SK-N-SH treated with all-trans-retinoic acid at 6 μM for 48 hours (cell line): ENCODE measurements at regions not wholly inside any gene's neighbourhood (a gene's known extent, or its start where the extent isn't known, plus 50 kb on each side); places are given as distances from the start of the nearest gene placed in this dataset.

Source experiments
- ATAC-seq: fragments of 200-7000 bp; cut with Tn5 transposase; 3 replicates; pipeline ENCODE4 v1.9.1; 2020; ENCODE audit warnings: mild to moderate bottlenecking, moderate library complexity
- BACH2 ChIP-seq: fragments of 250-450 bp; sonication (Bioruptor Pico); IDR thresholded peaks from 2 replicates; pipeline ENCODE4 v1.9.0; 2021; ENCODE audit warnings: mild to moderate bottlenecking, borderline replicate concordance
- CREB5 ChIP-seq: fragments of 250-450 bp; sonication (Bioruptor Pico); IDR thresholded peaks from 2 replicates; pipeline ENCODE4 v1.5.1; 2020; ENCODE audit warnings: low read depth, mild to moderate bottlenecking, moderate library complexity
- CSDC2 ChIP-seq: fragments of 250-450 bp; sonication (Bioruptor Pico); IDR thresholded peaks from 2 replicates; pipeline ENCODE4 v1.5.0; 2020; ENCODE audit warnings: mild to moderate bottlenecking, moderate library complexity
- CSRNP3 ChIP-seq: fragments of 250-450 bp; sonication (Bioruptor Pico); IDR thresholded peaks from 2 replicates; pipeline ENCODE4 v1.5.1; 2021; ENCODE audit warnings: mild to moderate bottlenecking, moderate library complexity
- ESRRG ChIP-seq: fragments of 250-450 bp; sonication (Bioruptor Pico); IDR thresholded peaks from 2 replicates; pipeline ENCODE4 v1.6.1; 2021; ENCODE audit warnings: mild to moderate bottlenecking
- GLIS3 ChIP-seq: fragments of 250-450 bp; sonication (Bioruptor Pico); IDR thresholded peaks from 2 replicates; pipeline ENCODE4 v1.5.0; 2020; ENCODE audit warnings: mild to moderate bottlenecking, moderate library complexity
- ISL1 ChIP-seq: fragments of 250-450 bp; sonication (Bioruptor Pico); IDR thresholded peaks from 2 replicates; pipeline ENCODE4 v2.1.2; 2022; ENCODE audit warnings: mild to moderate bottlenecking, moderate library complexity
- OSR1 ChIP-seq: fragments of 250-450 bp; sonication (Bioruptor Pico); IDR thresholded peaks from 2 replicates; pipeline ENCODE4 v1.8.0; 2022; ENCODE audit warnings: moderate library complexity, mild to moderate bottlenecking, inconsistent platforms
- PATZ1 ChIP-seq: fragments of 250-450 bp; sonication (Bioruptor Pico); IDR thresholded peaks from 2 replicates; pipeline ENCODE4 v1.8.0; 2020; ENCODE audit warnings: mild to moderate bottlenecking, moderate library complexity, borderline replicate concordance
- POU6F1 ChIP-seq: fragments of 250-450 bp; sonication (Bioruptor Pico); IDR thresholded peaks from 2 replicates; pipeline ENCODE4 v1.8.0; 2021; ENCODE audit warnings: low read depth, mild to moderate bottlenecking, moderate library complexity, borderline replicate concordance
- PPARA ChIP-seq: fragments of 250-450 bp; sonication (Bioruptor Pico); IDR thresholded peaks from 2 replicates; pipeline ENCODE4 v1.5.0; 2020; ENCODE audit warnings: mild to moderate bottlenecking, borderline replicate concordance
- RARB ChIP-seq: fragments of 250-450 bp; sonication (Bioruptor Pico); IDR thresholded peaks from 2 replicates; pipeline ENCODE4 v1.8.0; 2021; ENCODE audit warnings: mild to moderate bottlenecking, moderate library complexity
- TCF4 ChIP-seq: fragments of 250-450 bp; sonication (Bioruptor Pico); IDR thresholded peaks from 2 replicates; pipeline ENCODE4 v1.8.0; 2021; ENCODE audit warnings: mild to moderate bottlenecking, moderate library complexity, borderline replicate concordance
- TOX ChIP-seq: fragments of 250-450 bp; sonication (Bioruptor Pico); IDR thresholded peaks from 2 replicates; pipeline ENCODE4 v1.8.0; 2021; ENCODE audit warnings: mild to moderate bottlenecking, moderate library complexity, borderline replicate concordance
- TSHZ2 ChIP-seq: fragments of 250-450 bp; sonication (Bioruptor Pico); IDR thresholded peaks from 2 replicates; pipeline ENCODE4 v1.5.0; 2020; ENCODE audit warnings: mild to moderate bottlenecking, moderate library complexity
- ZC3H10 ChIP-seq: fragments of 250-450 bp; sonication (Bioruptor Pico); IDR thresholded peaks from 2 replicates; pipeline ENCODE4 v1.5.1; 2021; ENCODE audit warnings: mild to moderate bottlenecking, moderate library complexity
- ZFP3 ChIP-seq: fragments of 250-450 bp; sonication (Bioruptor Pico); IDR thresholded peaks from 2 replicates; pipeline ENCODE4 v1.5.0; 2020; ENCODE audit warnings: mild to moderate bottlenecking, moderate library complexity
- ZFP30 ChIP-seq: fragments of 450-650 bp; formaldehyde crosslinking; IDR thresholded peaks from 2 replicates; pipeline ENCODE4 v1.5.0; 2022; ENCODE audit warnings: mild to moderate bottlenecking, moderate library complexity
- ZNF565 ChIP-seq: fragments of 450-650 bp; formaldehyde crosslinking; conservative IDR thresholded peaks from 2 replicates; pipeline ENCODE4 v1.5.0; 2020; ENCODE audit warnings: low read depth, mild to moderate bottlenecking, moderate library complexity
- ZNF70 ChIP-seq: fragments of 450-650 bp; formaldehyde crosslinking; IDR thresholded peaks from 2 replicates; pipeline ENCODE4 v1.5.0; 2020; ENCODE audit warnings: mild to moderate bottlenecking, moderate library complexity

- TF ChIP-seq ZFP3 (CRISPR knock-in tag) (no peak), ISL1 (CRISPR knock-in tag) (no peak)
These were observed 742.8 kb upstream of the SOX9 start (continued) for GRCh38 chr17:71378036-71378435.

DNA sequence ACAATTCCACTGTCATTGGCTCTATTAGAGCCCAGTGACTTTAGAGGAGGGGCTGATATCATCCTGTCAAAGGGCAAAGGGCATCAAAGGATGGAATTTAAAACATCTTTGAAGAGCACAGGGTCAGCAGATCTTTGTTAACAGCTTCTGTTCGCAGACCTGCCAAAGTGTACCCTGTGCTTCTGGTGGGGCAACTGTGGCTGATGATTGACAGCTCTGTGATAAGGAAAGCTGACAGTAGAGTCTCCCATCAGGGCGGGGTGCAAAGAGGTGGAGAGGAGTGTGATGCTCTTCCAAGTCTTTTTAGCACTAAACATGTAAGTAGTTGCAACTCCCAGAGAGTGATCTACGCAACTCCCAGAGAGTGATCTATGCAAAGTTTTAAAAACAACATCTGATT is 742.1 kb upstream of the SOX9 start:
- no peak for ATAC-seq
- TF ChIP-seq PPARA (CRISPR knock-in tag) = no peak
- no peak for TF ChIP-seq GLIS3 (CRISPR knock-in tag)
- no peak for TF ChIP-seq CREB5 (CRISPR knock-in tag)

GRCh38 chr17:71379512-71379911 is 741.3 kb upstream of the SOX9 start:
- no peak for TF ChIP-seq OSR1 (CRISPR knock-in tag)
- no peak for TF ChIP-seq TSHZ2 (CRISPR knock-in tag)
- TF ChIP-seq ZC3H10 (CRISPR knock-in tag) = peak; percentile 80
- no peak for TF ChIP-seq BACH2 (CRISPR knock-in tag)
- no peak for TF ChIP-seq ESRRG
- TF ChIP-seq GLIS3 (CRISPR knock-in tag) = no peak
- no peak for TF ChIP-seq ZFP3 (CRISPR knock-in tag)
- no peak for TF ChIP-seq ZFP30 (CRISPR knock-in tag)
- TF ChIP-seq ISL1 (CRISPR knock-in tag) = peak; percentile 62
- no peak for TF ChIP-seq TCF4 (CRISPR knock-in tag)
- no peak for TF ChIP-seq RARB
- ATAC-seq = peak; percentile 26; the same call in 1 of the 3 replicates

DNA sequence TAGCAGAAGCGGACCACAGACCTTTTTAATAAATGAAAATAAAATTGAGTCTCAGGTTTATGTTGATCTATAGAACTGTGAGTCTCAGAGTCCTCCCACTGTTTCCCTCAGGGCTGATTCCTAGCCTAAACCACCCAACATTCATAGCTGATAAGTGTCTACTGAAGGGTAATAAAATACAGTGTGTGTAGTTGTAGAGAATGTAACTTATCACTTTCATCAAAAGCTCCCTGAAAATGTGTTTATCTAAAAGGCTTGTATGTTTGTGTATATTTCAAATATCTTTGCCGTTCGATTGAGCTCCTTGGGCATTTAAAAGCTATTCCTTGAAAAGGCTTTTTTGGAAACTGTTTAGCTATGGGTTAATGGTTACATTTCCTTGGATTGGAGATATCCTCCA is 740.3 kb upstream of the SOX9 start:
- no peak for ATAC-seq

DNA sequence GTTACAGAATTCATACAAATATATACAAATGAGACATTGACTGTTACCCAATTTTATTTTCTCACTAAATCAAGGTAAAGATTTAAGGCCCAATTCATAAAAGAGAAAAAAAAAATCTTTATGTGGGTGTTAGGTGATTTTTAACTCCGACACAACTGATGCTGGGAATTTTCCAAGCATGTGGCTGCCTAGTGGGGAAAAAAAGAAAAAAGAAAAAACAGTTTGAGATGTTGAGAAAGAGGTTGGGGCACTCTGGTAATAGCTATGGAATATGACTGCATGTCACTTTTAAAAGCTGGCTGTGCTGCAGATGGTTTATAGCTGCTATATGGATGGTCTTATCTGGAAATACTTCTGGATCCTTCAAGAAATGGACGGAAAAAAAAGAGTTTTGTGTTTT is 739.9 kb upstream of the SOX9 start:
- no peak for ATAC-seq
- no peak for TF ChIP-seq PPARA (CRISPR knock-in tag)
- TF ChIP-seq, all 23 proteins: peak for 0

More for the DNA sequence above, 740.3 kb upstream of the SOX9 start:
- TF ChIP-seq ZFP30 (CRISPR knock-in tag) = no peak
- TF ChIP-seq ZNF70 (CRISPR knock-in tag) = no peak
- no peak for TF ChIP-seq CREB5 (CRISPR knock-in tag)
- TF ChIP-seq ZC3H10 (CRISPR knock-in tag) = no peak
- TF ChIP-seq GLIS3 (CRISPR knock-in tag) = no peak
- TF ChIP-seq TCF4 (CRISPR knock-in tag) = no peak
- no peak for TF ChIP-seq CSRNP3
- TF ChIP-seq PPARA (CRISPR knock-in tag) = no peak
- TF ChIP-seq TOX (CRISPR knock-in tag) = no peak
- TF ChIP-seq OSR1 (CRISPR knock-in tag) = no peak
- TF ChIP-seq ESRRG = no peak

DNA sequence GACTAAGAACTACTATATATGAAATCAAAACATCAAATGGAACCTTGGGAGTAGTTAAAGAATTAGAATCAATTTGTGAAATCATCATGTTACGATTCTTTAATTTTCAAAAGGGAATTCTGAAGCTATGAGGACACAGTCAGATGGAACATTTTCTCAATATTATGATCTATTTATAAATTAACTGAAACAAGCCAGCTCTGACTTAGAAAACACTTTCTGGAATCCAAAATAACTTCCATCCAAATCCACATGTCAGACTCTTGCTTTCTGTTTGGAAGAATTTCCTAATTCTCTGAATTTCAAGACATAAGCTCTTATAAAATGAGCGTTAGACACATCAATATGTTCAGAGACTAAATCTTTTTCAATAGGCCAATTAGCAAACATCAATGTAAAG is 737.7 kb upstream of the SOX9 start:
- no peak for ATAC-seq
- TF ChIP-seq OSR1 (CRISPR knock-in tag) = no peak
- no peak for TF ChIP-seq GLIS3 (CRISPR knock-in tag)
- no peak for TF ChIP-seq PATZ1 (CRISPR knock-in tag)
- TF ChIP-seq TCF4 (CRISPR knock-in tag) = no peak
- TF ChIP-seq ZNF565 (CRISPR knock-in tag) = no peak
- TF ChIP-seq CREB5 (CRISPR knock-in tag) = no peak
- no peak for TF ChIP-seq BACH2 (CRISPR knock-in tag)
- TF ChIP-seq RARB = no peak
- no peak for TF ChIP-seq ZFP30 (CRISPR knock-in tag)
- TF ChIP-seq CSDC2 = no peak
- no peak for TF ChIP-seq POU6F1
- TF ChIP-seq ZFP3 (CRISPR knock-in tag) = no peak
- no peak for TF ChIP-seq ZC3H10 (CRISPR knock-in tag)
